HG02885 (cell line): ENCODE measurements at regions not wholly inside any gene's neighbourhood (a gene's known extent, or its start where the extent isn't known, plus 50 kb on each side); places are given as distances from the start of the nearest gene placed in this dataset.
"Not testable (repeated sequence)": the region's sequence is repeated elsewhere in the genome, so short reads cannot be mapped to it uniquely, and the experiment has no call there.

Experiments used
- ATAC-seq: cut with Tn5 transposase; IDR thresholded peaks from one replicate; pipeline ENCODE4 v1.9.1; 2021; ENCODE audit warnings: mild to moderate bottlenecking; ENCODE audit not compliant: unreplicated experiment, poor library complexity

DNA sequence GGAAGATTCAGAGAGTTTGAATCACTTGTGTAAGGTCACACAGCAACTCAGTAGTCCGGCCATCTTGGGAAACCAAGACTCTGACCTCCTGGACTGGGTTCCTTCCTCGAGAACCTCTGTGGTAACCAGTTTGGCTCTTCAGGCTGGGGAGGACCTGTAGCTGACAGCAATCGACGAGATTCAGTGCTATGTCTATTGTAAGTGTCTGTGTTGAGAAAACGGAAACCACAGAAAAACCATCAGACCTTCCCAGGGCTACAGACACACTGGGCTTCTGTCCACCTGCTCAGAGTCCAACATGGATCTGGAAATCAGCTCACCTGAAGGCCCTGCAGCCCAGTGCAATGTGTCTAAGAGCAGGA is 403.7 kb downstream of the RPS24 start:
- no peak for ATAC-seq

DNA sequence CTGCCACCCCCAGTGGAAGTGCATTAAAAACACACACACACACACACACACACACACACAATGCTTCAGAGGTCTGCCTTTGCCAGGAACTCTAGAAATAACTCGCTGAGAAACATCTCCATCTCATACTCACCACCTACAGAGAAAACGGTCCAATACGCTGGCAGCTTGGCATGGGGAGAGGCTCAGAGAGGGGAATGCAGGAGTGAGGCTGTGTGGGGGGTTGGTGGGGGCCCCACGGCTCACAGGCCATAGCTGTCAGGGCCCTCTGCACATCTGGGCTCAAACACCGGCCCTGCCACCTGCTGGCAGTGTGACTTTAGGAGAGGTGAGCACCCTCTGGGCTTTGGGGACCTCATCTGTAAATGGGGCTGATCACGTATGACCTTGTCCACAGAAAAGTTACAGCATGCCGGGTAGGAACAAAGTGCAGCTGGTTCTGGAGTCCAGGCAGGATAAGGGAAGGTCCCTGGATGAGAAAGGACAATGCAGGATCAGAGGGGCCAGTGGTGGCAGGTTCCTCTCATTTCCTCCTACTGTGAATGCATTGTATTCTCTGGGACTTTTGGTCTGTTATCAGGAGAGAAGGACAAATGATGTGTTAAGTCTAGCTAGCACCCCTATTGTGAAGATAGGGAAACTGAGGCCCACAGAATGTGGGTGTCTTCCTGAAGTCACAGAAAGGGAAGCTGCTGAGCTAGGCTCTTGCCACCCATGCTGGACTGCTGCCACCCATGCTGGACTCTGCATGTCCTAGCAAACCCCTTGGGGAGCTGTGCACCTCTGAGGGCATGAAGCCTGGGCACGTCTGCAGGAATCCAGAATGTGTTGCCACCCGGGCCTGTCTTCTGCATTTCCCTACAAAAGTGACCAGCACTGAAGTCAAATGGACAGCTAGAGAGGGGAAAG is 404.6 kb downstream of the RPS24 start:
- ATAC-seq = no peak

GRCh38 chr10:78438907-78439809 is 405.5 kb downstream of the RPS24 start:
- no peak for ATAC-seq

DNA sequence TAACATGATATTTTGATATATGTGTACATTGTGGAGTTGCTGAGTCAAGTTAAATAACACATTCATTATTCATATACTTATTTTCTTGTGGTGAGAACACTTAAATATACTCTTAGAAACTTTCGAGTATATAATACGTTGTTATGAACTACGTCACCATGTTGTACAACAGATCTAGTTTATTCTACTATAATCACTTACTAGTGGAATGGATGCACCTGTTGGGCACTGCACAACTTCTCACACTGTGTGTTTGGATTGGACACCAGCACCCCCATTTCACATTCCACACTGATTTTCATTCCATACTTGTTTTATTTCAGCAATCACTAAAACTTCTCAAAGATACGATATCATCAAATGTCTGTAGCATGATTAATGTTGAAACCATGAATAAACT is 407.3 kb downstream of the RPS24 start:
- no peak for ATAC-seq

GRCh38 chr10:78441694-78442093 is 408.0 kb downstream of the RPS24 start:
- ATAC-seq = no peak

DNA sequence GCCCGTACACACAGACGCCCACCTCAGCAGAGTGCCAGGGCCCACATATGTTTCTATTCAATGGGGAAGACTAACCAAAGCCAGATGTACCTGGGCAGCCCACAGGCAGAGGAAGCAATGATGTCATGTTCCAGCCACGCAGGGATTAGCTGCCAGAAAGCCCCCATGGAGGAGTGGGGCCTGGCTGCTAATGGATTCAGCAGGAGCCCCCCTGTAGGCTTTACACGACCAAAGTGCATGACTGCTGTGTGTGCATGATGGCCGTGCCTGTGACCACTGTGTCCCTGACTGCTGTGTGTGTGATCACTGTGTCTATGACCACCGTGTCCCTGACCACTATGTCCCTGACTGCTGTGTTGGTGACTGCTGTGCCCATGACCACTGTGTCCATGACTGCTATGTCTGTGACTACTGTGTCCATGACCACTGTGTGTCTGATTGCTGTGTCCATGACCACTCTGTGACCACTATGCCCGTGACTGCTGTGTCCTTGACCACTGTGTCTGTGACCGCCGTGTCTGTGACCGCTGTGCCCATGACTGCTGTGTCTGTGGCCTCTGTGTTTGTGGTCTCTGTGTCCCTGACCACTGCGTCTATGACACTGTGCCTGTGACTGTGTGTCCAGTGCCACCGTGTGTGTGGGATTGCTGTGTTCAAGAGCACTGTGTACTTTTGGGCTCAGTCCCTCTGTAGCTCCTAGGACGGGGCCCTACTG is 409.3 kb downstream of the RPS24 start:
- no peak for ATAC-seq

- no peak for ATAC-seq
These were observed 410.4 kb downstream of the RPS24 start for GRCh38 chr10:78443900-78444571.

DNA sequence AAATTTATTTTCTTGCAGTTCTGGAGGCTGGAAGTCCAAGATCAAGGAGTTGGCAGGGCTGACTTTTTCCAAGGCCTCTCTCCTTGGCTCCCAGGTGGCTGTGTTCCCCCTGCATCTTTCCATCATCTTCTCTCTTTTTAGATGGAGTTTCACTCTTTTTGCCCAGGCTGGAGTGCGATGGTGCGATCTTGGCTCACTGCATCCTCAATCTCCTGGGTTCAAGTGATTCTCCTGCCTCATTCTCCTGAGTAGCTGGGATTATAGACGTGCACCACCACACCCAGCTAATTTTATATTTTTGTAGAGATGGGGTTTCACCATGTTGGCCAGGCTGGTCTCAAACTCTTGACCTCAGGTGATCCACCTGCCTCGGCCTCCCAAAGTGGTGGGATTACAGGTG is 411.1 kb downstream of the RPS24 start:
- ATAC-seq = not testable (repeated sequence)

- no peak for ATAC-seq
These were observed 411.6 kb downstream of the RPS24 start for GRCh38 chr10:78445308-78445707.

- ATAC-seq = no peak
These were observed 414.8 kb downstream of the RPS24 start for GRCh38 chr10:78448470-78448869.

DNA sequence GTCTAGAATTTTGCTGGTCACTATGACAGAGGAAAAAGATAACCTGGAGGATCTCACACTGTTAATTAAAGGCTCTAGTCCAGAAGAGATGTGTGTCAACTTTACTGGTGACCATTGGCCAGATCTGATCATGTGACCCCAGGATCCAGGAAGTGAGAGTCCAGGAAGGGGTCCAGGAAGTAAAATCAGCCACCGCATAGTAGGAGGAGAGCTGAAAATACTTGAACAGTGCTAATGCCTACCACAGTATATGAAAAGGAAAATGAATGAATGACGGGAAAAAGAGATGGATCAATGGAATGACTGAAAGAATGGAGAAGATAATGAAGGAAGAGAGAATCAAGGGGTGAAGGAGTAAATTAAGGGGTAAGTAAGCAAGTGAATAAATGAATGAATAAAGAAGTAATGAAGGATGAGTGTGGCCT is 415.3 kb downstream of the RPS24 start:
- ATAC-seq = no peak

- ATAC-seq = no peak
These were observed 415.9 kb downstream of the RPS24 start for GRCh38 chr10:78449554-78449953.

DNA sequence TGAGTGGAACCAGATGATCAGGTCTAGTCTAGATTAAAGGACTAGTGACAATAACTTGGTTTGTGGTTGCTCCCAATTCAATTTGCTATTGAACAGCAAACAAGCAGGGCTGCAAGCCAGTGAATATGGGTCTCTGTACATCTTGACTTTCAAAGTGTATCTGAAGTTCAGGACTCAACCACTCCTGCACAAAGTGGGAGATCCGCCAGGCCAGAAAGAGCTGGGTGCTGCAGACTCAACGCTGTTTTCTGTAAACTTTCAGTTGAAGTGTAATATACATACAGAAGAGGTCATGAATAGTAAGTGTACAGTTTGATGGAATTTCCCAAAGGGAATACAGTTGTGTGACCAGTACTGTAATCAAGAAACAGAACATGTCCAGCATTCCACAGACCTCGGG is 416.6 kb downstream of the RPS24 start:
- no peak for ATAC-seq

DNA sequence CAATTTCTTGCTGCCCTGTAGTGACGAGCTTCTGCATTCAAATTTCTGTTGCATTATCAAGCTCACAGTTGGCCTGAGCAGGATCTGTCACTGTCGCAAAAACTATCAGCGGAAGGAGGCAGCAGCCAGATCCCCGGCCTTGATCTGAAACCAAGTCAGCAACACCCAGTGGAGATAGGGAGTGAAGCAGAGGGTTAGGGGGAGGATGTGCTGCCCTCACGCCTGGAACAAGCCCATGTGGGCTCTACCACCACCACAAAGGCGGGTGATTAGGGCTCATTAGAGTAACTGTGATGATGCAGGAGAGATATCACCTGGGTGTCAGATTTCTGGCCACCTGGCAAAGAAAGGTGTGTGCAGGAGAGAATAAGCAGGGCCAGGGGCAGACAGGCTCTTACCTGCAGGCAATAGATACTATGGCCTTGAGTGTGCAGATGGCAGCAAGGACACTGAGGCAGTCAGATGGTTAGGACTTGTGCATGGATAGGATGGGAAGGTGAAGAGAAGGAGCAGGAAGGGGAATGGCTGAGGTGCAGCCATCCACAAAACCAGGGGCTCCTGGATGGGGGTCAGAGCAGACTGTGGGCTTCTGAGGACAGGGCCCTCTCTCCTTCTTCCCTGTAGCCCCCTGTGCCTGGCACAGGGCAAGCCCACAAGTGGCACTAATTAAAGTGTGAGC is 417.3 kb downstream of the RPS24 start:
- ATAC-seq = no peak

DNA sequence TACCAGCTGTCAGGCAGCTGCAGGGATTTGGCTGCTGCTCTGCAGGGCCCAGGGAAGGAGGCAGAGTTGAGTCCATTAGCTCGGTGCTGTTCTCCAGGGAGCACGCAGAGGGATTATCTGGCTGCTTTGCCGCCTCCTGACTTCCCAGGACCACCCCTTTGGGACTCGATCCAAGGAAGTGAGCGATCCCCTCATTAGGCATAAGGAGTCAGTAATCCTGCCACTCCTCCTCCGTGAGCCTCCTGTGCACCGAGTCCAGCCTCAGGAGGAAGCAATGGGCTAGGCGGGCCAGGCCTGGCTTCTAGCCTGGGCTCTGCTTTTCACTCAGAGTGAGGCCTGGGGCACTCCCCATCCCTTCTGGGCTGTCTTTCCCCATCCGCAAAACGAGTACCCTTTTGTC is 417.9 kb downstream of the RPS24 start:
- ATAC-seq = no peak

GRCh38 chr10:78454123-78454645 is 420.5 kb downstream of the RPS24 start:
- ATAC-seq = no peak

DNA sequence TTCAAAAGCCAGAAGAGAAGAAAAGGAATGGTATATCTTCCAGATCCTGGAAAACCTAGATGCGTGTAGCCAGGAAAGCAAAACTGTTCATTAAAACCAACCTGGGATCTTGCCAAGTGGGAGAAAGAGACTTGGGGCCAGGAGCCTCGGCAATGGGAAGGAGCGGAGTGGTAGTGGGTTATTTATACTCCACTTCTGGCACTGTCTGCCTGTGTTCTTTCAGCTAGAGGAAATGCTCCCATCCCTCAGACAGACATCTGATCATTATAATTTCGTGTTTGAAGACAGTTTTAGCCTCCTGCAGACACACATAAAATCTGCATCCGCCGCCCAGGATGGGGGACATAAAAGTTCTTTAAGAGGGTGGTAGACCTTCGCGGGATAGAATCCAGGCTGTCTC is 421.6 kb downstream of the RPS24 start:
- no peak for ATAC-seq

DNA sequence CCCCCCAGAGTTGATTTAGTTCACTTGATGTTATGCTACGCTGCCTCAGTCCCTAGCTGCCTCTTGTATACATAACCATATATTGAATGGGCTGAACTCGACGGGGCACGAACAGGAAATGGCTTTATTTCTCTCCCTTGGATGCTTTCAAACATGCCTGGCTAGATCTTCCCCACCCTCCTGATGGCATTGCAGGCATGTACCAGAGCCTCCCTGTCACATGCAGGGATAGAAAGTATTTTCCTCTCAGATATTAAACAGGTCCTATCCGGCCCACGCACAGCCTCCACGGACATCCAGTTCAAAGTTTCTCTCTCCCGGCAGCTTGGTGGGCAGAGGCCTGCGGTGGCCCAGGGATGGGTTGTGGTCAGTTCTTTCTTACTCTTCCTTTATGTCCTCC is 422.1 kb downstream of the RPS24 start:
- no peak for ATAC-seq

- no peak for ATAC-seq
These were observed 423.2 kb downstream of the RPS24 start for GRCh38 chr10:78456649-78457400.
